Glomerular visceral epithelial cell (primary cell): ENCODE measurements at regions not wholly inside any gene's neighbourhood (a gene's known extent, or its start where the extent isn't known, plus 50 kb on each side); places are given as distances from the start of the nearest gene placed in this dataset.
"Not testable (repeated sequence)": the region's sequence is repeated elsewhere in the genome, so short reads cannot be mapped to it uniquely, and the experiment has no call there.

ENCODE experiments used
- DNase-seq: peaks from one replicate; pipeline ENCODE4 v3.0.0-alpha.2; 2016; ENCODE audit errors: extremely low spot score

GRCh38 chr14:103260629-103261124, 73.4 kb upstream of the EIF5 start:
- DNase-seq = peak; percentile 83

- no peak for DNase-seq
These were observed 66.7 kb upstream of the EIF5 start for GRCh38 chr14:103267226-103267910.

DNA sequence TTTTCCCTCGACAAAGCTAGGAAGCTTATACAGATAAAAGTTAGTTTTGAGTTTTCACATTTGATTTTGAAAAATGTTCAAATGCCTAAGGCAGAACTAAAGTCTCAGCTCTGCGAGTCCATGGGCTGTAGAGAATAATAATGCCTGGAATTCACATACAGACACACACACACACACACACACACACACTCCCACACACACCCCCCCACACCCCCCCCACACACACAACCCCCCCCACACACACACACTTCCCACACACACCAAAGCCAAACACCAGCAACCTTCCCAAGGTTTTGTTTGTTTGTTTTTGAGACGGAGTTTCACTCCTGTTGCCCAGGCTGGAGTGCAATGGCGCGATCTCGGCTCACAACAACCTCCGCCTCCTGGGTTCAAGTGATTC, 62.8 kb upstream of the EIF5 start:
- DNase-seq = no peak

DNA sequence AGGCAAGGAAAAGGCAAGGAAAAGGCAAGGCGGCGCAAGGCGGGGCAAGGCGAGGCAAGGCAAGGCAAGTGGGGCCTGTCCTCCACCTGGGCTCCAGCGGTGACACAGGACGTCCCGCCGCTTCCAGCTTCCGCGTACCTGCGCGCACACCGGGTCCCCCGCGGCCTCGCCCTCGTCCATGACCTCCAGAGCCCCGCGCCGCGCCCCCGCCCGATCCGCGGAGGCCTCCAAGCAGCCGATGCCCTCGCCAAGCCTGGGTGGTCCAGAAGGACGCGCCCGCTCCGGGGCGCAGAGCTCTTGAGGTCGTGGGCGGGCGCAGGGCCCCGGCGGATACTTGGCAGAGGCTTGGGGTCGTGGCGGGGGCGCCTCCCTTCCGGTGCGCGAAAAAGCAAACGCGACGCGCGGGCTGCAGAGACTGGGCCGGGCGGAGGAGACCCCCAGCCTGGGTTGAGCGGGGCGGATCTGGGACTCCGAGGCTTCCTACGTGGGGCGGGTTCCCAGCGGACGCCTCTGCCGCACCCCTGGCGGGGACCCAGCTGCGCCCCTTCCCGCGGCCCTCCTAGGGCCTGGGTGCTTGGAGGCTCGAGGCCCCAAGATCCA, 60.8 kb upstream of the EIF5 start:
- no peak for DNase-seq

GRCh38 chr14:103273745-103274615, 60.1 kb upstream of the EIF5 start:
- DNase-seq = no peak

GRCh38 chr14:103275000-103275399, 59.0 kb upstream of the EIF5 start:
- DNase-seq = no peak

DNA sequence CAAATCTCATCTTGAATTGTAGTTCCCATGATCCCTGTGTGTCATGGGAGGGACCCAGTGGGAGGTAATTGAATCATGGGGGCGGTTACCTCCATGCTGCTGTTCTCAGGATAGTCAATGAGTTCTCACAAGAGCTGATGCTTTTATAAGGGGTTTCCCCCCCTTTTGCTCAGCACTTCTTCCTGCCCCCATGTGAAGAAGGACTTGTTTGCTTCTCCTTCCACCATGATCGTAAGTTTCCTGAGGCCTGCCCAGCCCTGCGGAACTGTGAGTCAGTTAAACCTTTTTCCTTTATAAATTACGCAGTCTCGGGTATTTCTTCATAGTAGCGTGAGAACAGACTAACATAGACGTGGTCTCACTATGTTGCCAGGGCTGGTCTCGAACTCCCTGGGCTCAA, 56.1 kb upstream of the EIF5 start:
- DNase-seq = no peak

DNA sequence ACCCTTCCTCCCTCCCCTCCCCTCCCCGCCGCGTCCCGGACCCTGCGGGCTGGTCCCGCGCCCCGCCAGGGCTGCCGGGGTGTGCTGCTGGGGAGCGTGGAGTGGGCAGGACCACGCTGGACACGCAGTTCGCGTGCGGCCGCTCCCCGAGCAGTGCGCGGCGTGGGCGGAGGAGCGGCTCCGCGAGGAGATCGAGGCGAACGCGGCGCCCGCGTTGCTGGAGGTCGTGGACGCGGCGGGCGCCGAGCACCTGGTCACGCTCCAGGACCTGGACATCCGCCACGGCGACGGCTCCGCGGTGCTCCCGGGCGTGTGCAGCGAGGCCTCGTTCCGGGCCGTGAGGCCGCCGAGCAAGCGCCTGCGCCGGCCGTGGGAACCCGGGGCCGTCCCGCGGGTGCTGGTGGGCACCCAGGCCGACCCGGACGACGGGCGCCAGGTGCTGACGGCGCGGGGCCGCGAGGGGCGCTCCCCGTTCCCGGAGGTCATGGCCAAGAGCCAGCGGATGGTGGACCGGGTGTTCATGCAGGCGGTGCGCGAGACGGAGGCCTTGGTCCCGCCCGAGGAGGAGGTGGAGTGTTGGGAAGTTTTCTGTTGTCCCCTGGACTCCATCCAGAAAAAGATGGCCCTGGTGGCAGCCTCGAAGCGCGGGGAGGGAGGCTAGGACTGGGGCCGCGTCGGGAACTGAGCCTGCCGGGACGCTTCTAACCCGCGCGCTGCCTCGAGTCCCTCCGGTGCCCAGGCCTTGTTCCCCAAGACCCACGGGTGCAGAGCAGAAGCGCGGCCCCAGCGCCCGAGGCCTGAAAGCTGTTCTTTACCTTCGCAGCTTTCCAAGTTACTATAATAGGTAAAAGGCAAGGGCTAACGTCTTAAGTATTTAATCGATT, 54.7 kb upstream of the EIF5 start:
- no peak for DNase-seq

DNA sequence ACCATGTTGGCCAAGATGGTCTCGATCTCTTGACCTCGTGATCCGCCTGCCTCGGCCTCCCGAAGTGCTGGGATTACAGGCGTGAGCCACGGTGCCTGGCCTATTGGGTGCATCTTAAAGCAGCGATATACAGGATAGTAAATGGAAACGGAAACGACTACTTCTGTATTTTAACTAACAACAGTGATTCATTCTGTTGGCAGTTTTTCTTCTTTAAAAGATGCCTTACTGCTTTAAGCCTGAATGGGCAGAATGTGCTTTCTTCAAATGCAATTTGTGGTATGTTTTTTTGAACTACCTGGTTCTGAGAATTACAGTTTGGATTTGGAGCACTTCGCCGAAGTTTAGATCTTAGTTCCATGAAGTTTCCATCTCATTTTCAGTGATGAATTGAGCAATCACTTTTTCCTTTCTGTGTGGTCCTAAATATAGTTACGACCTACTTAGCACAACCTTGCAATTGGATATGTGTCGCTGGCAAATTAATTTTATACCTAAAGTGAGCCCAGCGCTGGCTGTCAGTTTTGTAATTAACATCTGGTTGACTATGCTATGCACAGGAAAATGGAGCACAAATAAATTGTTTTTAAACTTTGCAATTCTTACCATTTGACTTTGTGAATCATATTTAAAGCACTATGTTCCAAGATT, 53.6 kb upstream of the EIF5 start:
- DNase-seq = no peak

DNA sequence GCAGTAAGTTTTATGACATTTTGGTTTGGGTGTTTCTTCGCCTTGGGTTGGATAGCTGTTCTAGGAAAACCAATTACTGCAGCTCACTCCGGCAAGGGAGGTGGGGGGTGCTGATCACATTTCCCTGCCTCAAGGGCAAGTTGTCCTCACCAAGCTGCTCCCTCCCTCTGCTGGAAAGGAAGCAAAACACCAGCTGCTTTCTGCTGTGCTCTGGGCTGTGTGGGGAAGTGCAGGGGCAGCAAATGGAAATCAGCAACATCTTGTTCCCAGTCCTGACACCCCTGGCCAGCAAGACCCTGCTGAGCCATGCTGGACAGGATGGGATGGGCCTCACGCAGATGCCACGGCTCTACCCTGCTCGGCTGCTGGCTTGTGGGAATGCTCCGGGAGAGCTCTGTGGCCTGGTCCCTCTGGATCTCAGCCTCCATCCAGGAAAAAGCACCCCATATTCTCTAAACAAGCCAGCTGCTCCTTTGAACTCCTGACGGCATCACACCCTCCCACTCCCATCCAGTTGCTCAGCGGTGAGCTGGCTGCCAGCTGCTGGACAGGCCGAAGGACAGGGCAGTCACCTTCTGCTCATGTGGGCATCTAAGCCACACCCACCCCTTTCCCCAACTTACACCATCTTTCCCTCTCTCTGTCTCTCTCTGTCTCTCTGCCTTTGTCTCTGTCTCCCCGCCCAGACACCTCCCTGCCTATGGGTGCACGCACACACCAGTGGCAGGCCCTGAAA, 52.4 kb upstream of the EIF5 start:
- peak; percentile 62 for DNase-seq

- not testable (repeated sequence) for DNase-seq
These were observed 51.7 kb upstream of the EIF5 start for GRCh38 chr14:103282309-103282708.

- DNase-seq = no peak
These were observed 51.1 kb upstream of the EIF5 start for GRCh38 chr14:103282932-103283331.

GRCh38 chr14:103283916-103284315, 50.1 kb upstream of the EIF5 start:
- no peak for DNase-seq
